HPDE6-E6E7 (cell line): ENCODE measurements at regions not wholly inside any gene's neighbourhood (a gene's known extent, or its start where the extent isn't known, plus 50 kb on each side); places are given as distances from the start of the nearest gene placed in this dataset.
"Not testable (repeated sequence)": the region's sequence is repeated elsewhere in the genome, so short reads cannot be mapped to it uniquely, and the experiment has no call there.

ENCODE experiments used
- DNase-seq: peaks from one replicate; pipeline ENCODE4 v3.0.0; 2011; ENCODE audit warnings: missing footprints; ENCODE audit errors: extremely low spot score

GRCh38 chr3:14252321-14253021, 73.9 kb downstream of the LSM3 start:
- no peak for DNase-seq

DNA sequence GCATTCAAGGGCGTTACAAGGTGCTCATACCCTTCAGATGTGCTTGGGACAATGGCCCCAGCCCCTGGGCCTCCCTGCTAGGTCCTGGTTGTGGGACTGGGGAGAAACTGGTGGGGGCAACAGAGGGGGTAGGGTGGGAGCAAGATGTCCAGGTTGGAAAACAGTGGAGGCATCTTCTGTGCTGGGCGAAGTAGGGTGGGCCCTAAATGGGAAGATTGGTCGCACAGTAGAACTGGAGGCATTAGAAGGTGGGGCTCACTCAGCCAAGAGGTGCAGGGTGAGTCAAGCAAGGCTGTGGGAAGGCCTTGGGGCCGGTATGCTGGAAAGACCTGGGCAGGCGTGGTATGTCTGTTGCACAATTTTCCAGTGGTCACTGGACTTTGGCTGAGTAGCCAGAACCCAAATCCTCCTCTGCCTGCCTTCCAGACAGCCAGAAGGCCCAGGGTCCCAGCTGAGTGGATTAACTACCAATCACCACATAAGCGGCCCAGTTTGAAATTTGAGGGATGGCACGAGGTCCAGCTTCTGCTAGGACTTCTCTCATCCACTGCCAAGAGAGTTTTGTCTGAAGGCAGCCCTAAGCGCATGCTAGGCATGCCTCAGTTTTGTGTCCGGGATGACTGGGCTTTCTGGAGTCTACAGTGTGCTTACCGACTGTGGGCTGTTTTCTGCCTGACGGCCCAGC, 74.5 kb downstream of the LSM3 start:
- DNase-seq, result no peak

GRCh38 chr3:14253707-14254382, 75.2 kb downstream of the LSM3 start:
- no peak for DNase-seq

- no peak for DNase-seq
These were observed 76.4 kb downstream of the LSM3 start for GRCh38 chr3:14254812-14255702.

DNA sequence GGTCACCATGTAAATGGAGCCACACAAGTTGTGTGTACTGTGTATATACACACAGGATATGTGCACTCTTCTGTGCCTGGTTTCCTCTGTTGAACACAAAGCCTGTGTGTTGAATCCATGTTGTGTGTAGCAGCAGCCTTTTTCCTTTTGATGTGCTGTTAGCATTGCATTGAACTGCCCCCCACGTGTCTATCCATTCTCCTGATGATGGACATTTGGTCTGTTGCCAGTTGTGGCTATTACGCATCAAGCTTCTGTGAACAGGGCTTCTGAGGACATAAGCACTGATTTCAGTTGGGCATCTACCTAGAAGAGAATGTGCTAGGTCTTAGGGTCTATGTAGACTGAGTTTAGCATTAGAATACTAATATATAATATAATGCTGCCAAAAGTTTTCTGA, 77.4 kb downstream of the LSM3 start:
- DNase-seq, result no peak

- no peak for DNase-seq
These were observed 78.1 kb downstream of the LSM3 start for GRCh38 chr3:14256561-14257342.

DNA sequence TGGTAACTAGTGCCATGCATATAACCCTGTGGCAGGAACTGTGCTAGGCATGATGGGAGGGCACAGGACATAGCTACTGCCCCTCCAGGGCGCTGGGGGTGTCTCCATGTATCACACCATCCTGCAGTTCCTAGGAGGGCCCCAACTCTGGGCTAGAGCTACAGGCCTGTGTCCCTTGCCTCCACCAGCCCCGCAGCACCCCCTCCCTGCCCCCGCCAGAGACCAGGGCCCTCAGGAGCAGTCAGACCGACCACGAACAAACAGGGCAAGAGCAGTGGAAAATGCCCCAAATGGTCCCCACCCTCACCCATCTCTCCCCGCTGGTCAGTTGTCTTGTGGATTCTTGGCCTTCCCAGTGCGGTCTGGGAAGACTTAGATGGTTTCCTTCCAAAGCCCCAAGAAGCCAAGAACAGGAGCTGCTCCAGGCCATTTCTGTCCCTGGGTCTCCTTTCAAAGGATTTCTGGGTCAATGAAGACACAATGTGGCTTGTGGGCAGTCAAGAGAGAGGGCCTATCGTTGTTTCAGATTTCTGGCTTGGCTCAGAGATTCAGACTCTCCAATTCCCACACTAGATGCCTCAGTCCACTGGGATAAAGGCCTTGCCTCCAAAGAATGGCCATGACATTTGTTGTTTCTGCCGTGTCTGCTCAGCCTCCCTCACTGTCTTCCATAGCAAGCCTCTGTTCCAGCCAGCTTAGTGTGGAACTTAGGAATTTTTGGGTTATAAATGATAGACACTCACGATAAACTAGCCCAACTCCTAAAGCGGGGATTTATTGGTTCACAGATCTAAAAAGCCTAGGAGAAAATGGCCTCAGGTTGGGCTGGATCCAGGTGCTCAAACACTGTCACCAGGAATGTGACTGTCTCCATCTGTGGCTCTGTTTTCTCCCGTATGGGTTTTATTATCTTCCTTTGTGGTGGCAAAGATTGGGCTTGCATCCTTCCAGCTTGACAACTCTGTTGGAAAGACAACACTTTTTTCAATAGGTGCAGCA, 80.6 kb downstream of the LSM3 start:
- DNase-seq, result no peak

- no peak for DNase-seq
These were observed 81.8 kb downstream of the LSM3 start for GRCh38 chr3:14260463-14260862.

DNA sequence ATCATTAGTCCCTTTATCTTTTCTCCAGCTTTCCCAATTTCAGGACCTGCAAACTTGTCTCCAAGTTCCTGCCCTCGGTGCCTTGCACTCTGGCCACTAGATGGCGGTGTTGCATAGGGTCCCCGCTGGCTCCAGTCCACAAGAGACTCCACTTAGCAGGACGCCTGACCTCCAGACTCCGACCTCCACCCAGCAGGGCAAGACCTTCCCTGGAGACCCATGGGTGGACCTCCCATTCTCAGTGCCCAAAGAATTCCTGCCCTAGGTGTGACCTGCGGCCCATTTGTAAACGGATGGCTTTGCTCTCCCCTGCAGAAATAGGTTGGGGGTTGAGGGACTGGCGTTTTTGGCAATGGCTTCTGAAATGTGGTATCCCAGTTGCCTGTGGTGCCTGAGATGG, 82.6 kb downstream of the LSM3 start:
- DNase-seq, result peak; percentile 39

- DNase-seq, result no peak
These were observed 83.6 kb downstream of the LSM3 start for GRCh38 chr3:14262212-14262611.

DNA sequence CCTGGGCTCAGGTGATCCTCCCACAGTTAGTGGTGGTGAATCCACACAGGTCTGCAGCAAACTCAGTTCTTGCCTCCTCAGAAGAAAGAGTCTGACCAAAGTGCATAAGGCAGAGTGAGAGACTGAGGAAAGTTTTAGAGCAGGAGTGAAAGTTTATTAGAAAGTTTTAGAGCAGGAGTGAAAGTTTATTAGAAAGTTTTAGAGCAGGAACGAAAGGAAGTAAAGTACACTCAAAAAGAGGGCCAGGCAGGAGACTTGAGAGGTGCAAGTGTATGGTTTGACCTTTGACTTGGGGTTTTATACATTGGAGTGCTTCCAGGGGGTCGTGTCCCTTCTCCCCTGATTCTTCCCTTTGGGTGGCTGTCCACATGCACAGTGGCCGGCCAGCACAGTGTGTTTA, 84.2 kb downstream of the LSM3 start:
- no peak for DNase-seq

DNA sequence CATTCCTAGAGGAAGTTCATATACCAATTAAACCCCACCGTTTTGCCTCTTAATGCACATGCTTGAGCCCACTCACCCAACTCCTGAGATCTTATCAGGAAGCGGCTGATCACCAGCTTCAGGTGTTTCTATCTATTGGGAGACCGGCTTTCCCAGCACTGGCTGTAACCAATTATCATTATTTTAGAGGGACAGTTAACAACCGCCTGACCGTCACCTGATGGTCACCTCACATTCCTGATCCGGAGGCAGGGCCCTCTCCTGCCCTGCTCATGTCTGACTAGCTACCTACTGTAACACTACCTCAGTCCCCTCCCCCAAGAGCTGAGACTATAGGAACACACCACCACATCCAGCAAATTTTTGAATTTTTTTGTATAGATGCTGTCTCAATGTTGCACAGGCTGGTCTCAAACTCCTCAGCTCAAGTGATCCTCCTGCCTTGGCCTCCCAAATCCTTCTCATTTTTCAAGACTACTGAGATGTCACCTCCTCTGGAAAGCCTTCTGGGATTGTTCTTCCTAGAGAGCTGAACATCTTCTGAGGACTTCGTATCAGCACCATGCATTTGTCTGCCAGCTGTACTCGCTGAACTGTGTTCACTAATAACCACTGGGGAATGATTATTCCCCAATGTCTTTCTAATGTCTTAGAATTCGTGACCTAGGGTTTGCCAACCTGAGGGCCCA, 84.8 kb downstream of the LSM3 start:
- no peak for DNase-seq

- DNase-seq, result peak; percentile 31
These were observed 86.8 kb downstream of the LSM3 start for GRCh38 chr3:14265246-14265962.

DNA sequence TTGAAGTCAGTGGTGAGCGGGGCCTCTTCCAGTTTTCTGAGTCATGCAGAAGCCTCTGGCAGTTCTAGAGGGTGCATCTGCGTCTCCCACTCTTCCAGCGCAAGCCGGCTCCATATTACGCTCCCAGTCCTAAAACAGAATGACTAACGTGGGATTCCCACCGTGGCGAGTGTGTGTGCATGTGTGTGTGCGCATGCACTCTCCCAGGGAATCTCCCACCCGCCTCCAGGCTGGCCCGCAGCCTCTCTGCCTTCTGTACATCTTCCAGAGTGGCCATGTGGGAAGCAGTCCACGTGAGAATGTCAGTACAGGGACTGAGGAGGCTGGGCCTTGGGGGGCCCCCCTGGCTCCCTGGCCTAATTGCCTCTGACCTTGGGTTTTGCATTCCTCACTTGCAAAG, 87.7 kb downstream of the LSM3 start:
- no peak for DNase-seq

GRCh38 chr3:14267976-14268375, 89.4 kb downstream of the LSM3 start:
- DNase-seq, result peak; percentile 29

DNA sequence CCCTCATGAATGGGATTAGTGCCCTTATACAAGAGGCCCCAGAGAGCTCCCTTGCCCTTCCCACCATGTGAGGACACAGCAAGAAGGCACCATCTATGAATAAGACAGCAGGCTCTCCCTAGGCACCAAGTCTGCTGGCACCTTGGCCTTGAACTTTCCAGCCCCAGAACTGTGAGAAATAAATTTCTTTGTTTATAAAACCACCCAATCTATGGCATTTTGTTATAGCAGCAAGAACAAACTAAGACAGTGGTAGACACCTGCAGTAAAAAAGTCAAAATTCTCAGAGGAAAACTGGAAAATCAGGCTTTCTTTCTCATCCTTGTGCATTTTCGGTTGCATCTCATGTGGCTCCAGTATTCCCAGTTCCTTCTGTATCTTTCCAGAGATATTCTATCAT, 90.3 kb downstream of the LSM3 start:
- DNase-seq, result no peak

GRCh38 chr3:14272041-14272958, 93.7 kb downstream of the LSM3 start:
- not testable (repeated sequence) for DNase-seq
